Ascending aorta (tissue), 2 donors: ENCODE measurements at regions not wholly inside any gene's neighbourhood (a gene's known extent, or its start where the extent isn't known, plus 50 kb on each side); places are given as distances from the start of the nearest gene placed in this dataset.

Source experiments
- DNase-seq, 2 donors: peaks; one replicate each; pipeline ENCODE4 v3.0.0-alpha.2; 2019; ENCODE audit warnings: low spot score in 2 of 2
- H3K27ac ChIP-seq, 2 donors: fragments of 200-600 bp; sonication (generic); one replicate each; pipeline ENCODE4 v1.5.1; 2016 to 2017; ENCODE audit warnings: mild to moderate bottlenecking in 1 of 2
- H3K27me3 ChIP-seq: fragments of 200-600 bp; sonication (generic); one replicate; pipeline ENCODE4 v1.5.1; 2017
- H3K36me3 ChIP-seq, 2 donors: fragments of 200-600 bp; sonication (generic); one replicate each; pipeline ENCODE4 v1.5.1; 2016
- H3K4me1 ChIP-seq, 2 donors: fragments of 200-600 bp; sonication (generic); one replicate each; pipeline ENCODE4 v1.5.1; 2016 to 2017; ENCODE audit warnings: mild to moderate bottlenecking in 1 of 2
- H3K4me3 ChIP-seq, 2 donors: fragments of 200-600 bp; sonication (generic); one replicate each; pipeline ENCODE4 v1.5.1; 2016 to 2017; ENCODE audit warnings: mild to moderate bottlenecking in 1 of 2
- H3K9me3 ChIP-seq, 2 donors: fragments of 200-600 bp; sonication (generic); one replicate each; pipeline ENCODE4 v1.5.1; 2016
- intact Hi-C: fragments of 100-400 bp; cut with DNase I; formaldehyde crosslinking; loops from one replicate; pipeline ENCODE4 v1.15.1; 2023
- TF ChIP-seq, protein P1 (sequence below), 3 experiments: fragments of 200-600 bp in 2 of 3; fragments of 450-650 bp in 1 of 3; sonication (generic) in 2 of 3; IDR thresholded peaks; one replicate each; pipeline ENCODE4 v1.5.1; 2016 to 2019; ENCODE audit warnings: antibody characterized with exemption in 3 of 3, mild to moderate bottlenecking in 1 of 3, moderate library complexity in 1 of 3

DNA sequence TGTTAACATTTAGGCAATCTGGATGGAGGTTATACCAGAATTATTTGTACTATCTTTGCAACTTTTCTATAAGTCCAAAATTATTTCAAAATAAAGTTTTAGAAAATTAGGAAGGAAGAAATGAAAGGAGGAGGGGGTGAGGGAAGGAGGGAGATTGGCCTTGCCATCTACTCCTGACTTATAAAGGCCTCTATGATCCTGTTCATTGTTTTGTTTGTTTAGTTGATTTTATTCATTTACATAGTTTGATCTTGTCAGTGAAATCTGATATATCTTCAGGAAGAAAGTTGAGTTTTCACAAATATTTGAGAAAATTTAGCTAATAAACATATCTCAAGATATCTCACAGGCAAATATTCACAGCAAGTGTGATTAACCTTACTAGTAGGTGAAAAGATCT lies 189.3 kb upstream of the NOCT start:
- intact Hi-C loops: no loop called here
- DNase-seq: no peak
- no peaks in the 10 kb centered on the region for H3K36me3 ChIP-seq
- H3K4me3 ChIP-seq: no peak overlapping the region
- TF ChIP-seq, protein P1, sequence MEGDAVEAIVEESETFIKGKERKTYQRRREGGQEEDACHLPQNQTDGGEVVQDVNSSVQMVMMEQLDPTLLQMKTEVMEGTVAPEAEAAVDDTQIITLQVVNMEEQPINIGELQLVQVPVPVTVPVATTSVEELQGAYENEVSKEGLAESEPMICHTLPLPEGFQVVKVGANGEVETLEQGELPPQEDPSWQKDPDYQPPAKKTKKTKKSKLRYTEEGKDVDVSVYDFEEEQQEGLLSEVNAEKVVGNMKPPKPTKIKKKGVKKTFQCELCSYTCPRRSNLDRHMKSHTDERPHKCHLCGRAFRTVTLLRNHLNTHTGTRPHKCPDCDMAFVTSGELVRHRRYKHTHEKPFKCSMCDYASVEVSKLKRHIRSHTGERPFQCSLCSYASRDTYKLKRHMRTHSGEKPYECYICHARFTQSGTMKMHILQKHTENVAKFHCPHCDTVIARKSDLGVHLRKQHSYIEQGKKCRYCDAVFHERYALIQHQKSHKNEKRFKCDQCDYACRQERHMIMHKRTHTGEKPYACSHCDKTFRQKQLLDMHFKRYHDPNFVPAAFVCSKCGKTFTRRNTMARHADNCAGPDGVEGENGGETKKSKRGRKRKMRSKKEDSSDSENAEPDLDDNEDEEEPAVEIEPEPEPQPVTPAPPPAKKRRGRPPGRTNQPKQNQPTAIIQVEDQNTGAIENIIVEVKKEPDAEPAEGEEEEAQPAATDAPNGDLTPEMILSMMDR (IDR thresholded peaks at IDR 0.05): no peak
- no peaks in the 10 kb centered on the region for H3K9me3 ChIP-seq
- H3K27me3 ChIP-seq: no peaks in the 10 kb centered on the region
- no peak overlapping the region for H3K27ac ChIP-seq
- H3K4me1 ChIP-seq: no peaks in the 10 kb centered on the region

DNA sequence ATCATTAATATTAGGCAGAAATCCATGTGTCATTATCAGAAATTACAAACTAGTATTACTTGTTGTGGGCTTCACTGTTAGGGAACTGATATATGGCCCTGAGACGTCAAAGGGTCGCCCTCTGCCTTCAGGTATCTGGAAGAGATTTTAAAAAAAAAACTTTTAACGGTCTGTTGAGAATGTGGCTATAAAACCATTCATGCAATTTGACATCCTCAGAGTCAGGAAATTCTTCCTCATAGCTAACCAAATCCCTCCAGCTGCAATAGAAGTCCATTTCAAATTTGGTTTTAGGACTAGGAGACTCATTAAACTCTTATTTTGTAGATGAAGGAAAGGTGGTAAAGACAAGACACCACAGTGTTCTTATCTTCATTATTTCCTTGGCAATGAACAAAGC lies 194.2 kb upstream of the NOCT start:
- Histone ChIP-seq H3K36me3 (no peaks in the 10 kb centered on the region), H3K4me1 (no peaks in the 10 kb centered on the region)
- intact Hi-C loops: no loop called here

DNA sequence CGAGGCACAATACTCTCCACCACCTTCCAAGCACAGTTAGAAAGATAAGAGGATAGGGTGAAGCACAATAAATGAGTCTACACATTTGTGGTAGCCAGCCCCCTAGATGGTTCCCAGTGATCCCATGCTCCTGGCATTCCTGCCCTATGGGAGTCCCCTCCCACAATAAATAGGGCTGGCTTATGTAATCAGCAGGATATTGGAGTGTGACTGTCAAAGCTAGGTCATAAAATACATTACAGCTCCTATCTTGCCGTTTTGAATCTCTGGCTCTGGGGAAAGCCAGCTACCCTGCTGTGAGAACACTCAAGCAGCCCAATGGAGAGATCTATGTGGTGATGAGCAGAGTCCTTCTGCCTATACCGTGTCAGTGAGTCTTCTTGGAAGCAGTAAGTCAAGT lies 198.7 kb upstream of the NOCT start:
- Histone ChIP-seq H3K9me3 (no peaks in the 10 kb centered on the region), H3K36me3 (no peaks in the 10 kb centered on the region), H3K27ac (no peak overlapping the region), H3K4me1 (no peaks in the 10 kb centered on the region), H3K27me3 (no peaks in the 10 kb centered on the region), H3K4me3 (no peak overlapping the region)
- TF ChIP-seq, protein P1 (IDR thresholded peaks at IDR 0.05): no peak
- intact Hi-C loops: no loop called here
- DNase-seq: no peak

More for the DNA sequence above, 194.2 kb upstream of the NOCT start:
- no peaks in the 10 kb centered on the region for H3K9me3 ChIP-seq
- DNase-seq: no peak
- TF ChIP-seq, protein P1 (IDR thresholded peaks at IDR 0.05): no peak
- no peak overlapping the region for H3K4me3 ChIP-seq
- no peaks in the 10 kb centered on the region for H3K27me3 ChIP-seq
- no peak overlapping the region for H3K27ac ChIP-seq

DNA sequence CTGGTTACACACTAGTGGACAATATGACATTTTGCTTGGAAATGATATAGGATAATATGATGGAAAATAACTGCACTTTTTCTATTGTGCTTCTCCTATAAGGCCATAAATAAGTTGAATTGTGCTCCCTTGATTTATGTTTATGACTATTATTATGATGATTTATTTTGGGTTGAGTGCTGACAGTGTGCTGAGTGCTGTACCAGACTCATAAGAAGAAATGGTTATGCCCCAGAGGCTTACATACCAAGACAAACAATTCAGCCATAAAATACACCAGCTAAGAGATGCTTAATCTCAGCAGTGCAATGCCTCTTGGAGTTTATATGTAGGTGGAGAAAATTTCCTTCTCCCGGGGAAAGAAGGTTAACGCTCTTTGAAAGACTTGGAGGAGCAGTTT lies 199.8 kb upstream of the NOCT start:
- no peak for DNase-seq
- no peak overlapping the region for H3K27ac ChIP-seq

DNA sequence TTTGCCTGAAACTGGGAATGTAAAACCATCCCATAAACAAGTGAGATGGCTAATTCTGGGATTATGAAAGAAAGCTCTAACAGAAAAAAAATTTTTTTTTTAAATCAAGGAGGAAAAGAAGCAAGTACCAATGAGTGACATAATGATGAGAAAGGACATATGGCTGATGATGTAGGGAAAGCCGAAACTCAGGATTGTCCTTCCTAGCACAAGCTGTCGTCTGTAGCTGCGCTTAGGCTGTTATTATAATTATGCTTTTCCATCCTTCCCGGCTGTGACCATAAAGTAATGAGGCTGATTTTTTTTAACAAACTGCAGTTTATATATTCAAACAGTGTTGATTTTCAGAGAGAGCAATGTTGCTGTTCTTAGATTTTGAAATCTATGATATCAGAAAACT lies 209.8 kb upstream of the NOCT start:
- H3K4me1 ChIP-seq: no peaks in the 10 kb centered on the region
- no peak for DNase-seq
- no peaks in the 10 kb centered on the region for H3K27me3 ChIP-seq
- intact Hi-C loops: no loop called here
- H3K27ac ChIP-seq: no peak overlapping the region
- TF ChIP-seq, protein P1 (IDR thresholded peaks at IDR 0.05): no peak
- H3K36me3 ChIP-seq: no peaks in the 10 kb centered on the region
- no peaks in the 10 kb centered on the region for H3K9me3 ChIP-seq
- H3K4me3 ChIP-seq: no peak overlapping the region

More for the DNA sequence above, 199.8 kb upstream of the NOCT start:
- no peaks in the 10 kb centered on the region for H3K36me3 ChIP-seq
- no peaks in the 10 kb centered on the region for H3K9me3 ChIP-seq
- H3K4me3 ChIP-seq: no peak overlapping the region
- no peaks in the 10 kb centered on the region for H3K27me3 ChIP-seq
- intact Hi-C loops: no loop called here
- TF ChIP-seq, protein P1 (IDR thresholded peaks at IDR 0.05): no peak
- no peaks in the 10 kb centered on the region for H3K4me1 ChIP-seq

DNA sequence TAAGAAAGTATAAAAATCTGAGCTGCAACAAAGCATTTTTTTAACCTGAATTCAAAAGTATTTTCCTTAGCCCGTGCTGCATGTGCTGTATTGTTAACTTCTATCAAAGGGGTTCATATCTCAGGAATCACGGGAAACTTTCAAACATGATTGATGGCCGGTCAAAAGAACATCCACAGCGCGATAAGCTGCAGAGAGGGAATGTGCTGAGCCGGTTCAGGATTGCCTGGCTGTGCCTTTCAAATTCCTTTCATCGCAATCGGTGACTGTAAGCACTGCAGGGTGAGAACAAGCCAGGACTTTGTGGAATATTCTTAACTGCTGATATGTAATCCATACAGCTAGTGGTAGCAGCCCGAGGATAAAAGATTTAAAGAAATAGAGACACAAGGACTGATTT lies 210.9 kb upstream of the NOCT start:
- Histone ChIP-seq H3K9me3 (no peaks in the 10 kb centered on the region), H3K27me3 (no peaks in the 10 kb centered on the region), H3K4me3 (no peak overlapping the region), H3K4me1 (no peaks in the 10 kb centered on the region), H3K36me3 (no peaks in the 10 kb centered on the region), H3K27ac (no peak overlapping the region)
- TF ChIP-seq, protein P1 (IDR thresholded peaks at IDR 0.05): no peak
- DNase-seq: no peak
- intact Hi-C loops: no loop called here
